GM23338 (cell line): ENCODE measurements at regions not wholly inside any gene's neighbourhood (a gene's known extent, or its start where the extent isn't known, plus 50 kb on each side); places are given as distances from the start of the nearest gene placed in this dataset.

Experiments
- ATAC-seq: fragments of 200-7000 bp; cut with Tn5 transposase; 3 replicates; pipeline ENCODE4 v1.9.1; 2020
- DNase-seq: peaks from one replicate; pipeline ENCODE4 v3.0.0-alpha.2; 2015; ENCODE audit warnings: low spot score
- H2AFZ ChIP-seq: fragments of 200-600 bp; sonication (generic); 2 replicates; pipeline ENCODE4 v1.8.0; 2016; ENCODE audit warnings: antibody characterized with exemption, mild to moderate bottlenecking, moderate library complexity
- H3F3A ChIP-seq: fragments of 200-600 bp; sonication (generic); replicated peaks from 2 replicates; pipeline ENCODE4 v1.8.0; 2017; ENCODE audit warnings: antibody characterized with exemption, mixed run types, low read depth
- H3K27ac ChIP-seq: fragments of 200-600 bp; sonication (generic); 2 replicates; pipeline ENCODE4 v1.6.1; 2016; ENCODE audit warnings: low read depth
- H3K27me3 ChIP-seq: fragments of 200-600 bp; sonication (generic); 2 replicates; pipeline ENCODE4 v1.8.0; 2016; ENCODE audit warnings: mild to moderate bottlenecking, mixed run types, moderate library complexity; ENCODE audit not compliant: insufficient read depth
- H3K36me3 ChIP-seq: fragments of 200-600 bp; sonication (generic); 2 replicates; pipeline ENCODE4 v1.8.0; 2016; ENCODE audit warnings: mild to moderate bottlenecking; ENCODE audit not compliant: insufficient read depth
- H3K4me1 ChIP-seq: fragments of 200-600 bp; sonication (generic); 2 replicates; pipeline ENCODE4 v1.8.0; 2016; ENCODE audit warnings: mild to moderate bottlenecking, moderate library complexity; ENCODE audit not compliant: insufficient read depth
- H3K4me2 ChIP-seq: fragments of 200-600 bp; sonication (generic); 2 replicates; pipeline ENCODE4 v1.7.1; 2017; ENCODE audit warnings: mixed run types
- H3K4me3 ChIP-seq: fragments of 200-600 bp; sonication (generic); 2 replicates; pipeline ENCODE4 v1.6.1; 2016; ENCODE audit warnings: mixed run types
- H3K79me2 ChIP-seq: fragments of 200-600 bp; sonication (generic); replicated peaks from 2 replicates; pipeline ENCODE4 v1.8.0; 2017; ENCODE audit warnings: mild to moderate bottlenecking; ENCODE audit not compliant: insufficient read depth
- H3K9me2 ChIP-seq: fragments of 200-600 bp; sonication (generic); 2 replicates; pipeline ENCODE4 v1.8.0; 2017; ENCODE audit not compliant: insufficient read depth
- H4K20me1 ChIP-seq: fragments of 200-600 bp; sonication (generic); replicated peaks from 2 replicates; pipeline ENCODE4 v1.8.0; 2017; ENCODE audit warnings: mild to moderate bottlenecking; ENCODE audit not compliant: insufficient read depth
- H3K27ac Mint-ChIP-seq: 2 replicates; pipeline ENCODE4 v1.8.0; 2020; ENCODE audit warnings: inconsistent platforms, mild to moderate bottlenecking, moderate library complexity, mixed read lengths
- H3K27me3 Mint-ChIP-seq: 3 replicates; pipeline ENCODE4 v1.8.0; 2022; ENCODE audit warnings: low read depth, mild to moderate bottlenecking, moderate library complexity, mixed read lengths, inconsistent platforms; ENCODE audit not compliant: insufficient read depth, poor library complexity
- H3K36me3 Mint-ChIP-seq: 3 replicates; pipeline ENCODE4 v1.8.0; 2021; ENCODE audit warnings: low read depth, mild to moderate bottlenecking, inconsistent platforms, moderate library complexity, mixed read lengths
- H3K4me1 Mint-ChIP-seq: 3 replicates; pipeline ENCODE4 v1.8.0; 2020; ENCODE audit warnings: mild to moderate bottlenecking, inconsistent platforms, mixed read lengths
- H3K4me3 Mint-ChIP-seq: 3 replicates; pipeline ENCODE4 v1.8.0; 2021; ENCODE audit warnings: moderate library complexity, mild to moderate bottlenecking, inconsistent platforms, mixed read lengths
- H3K9me3 Mint-ChIP-seq: 3 replicates; pipeline ENCODE4 v1.8.0; 2020; ENCODE audit warnings: moderate library complexity, mild to moderate bottlenecking, inconsistent platforms, mixed read lengths
- POLR2AphosphoS5 ChIP-seq: IDR thresholded peaks from 2 replicates; pipeline ENCODE4 v1.6.1; 2016; ENCODE audit warnings: antibody characterized with exemption, low read depth
- STAT1 ChIP-seq: IDR thresholded peaks from one replicate; pipeline ENCODE4 v1.6.1; 2016; ENCODE audit warnings: antibody characterized with exemption; ENCODE audit not compliant: unreplicated experiment
- TF ChIP-seq, protein P1 (sequence below): IDR thresholded peaks from one replicate; pipeline ENCODE4 v1.6.1; 2018; ENCODE audit warnings: antibody characterized with exemption; ENCODE audit not compliant: unreplicated experiment
- TF ChIP-seq, protein P2 (sequence below): IDR thresholded peaks from 2 replicates; pipeline ENCODE4 v1.6.1; 2016; ENCODE audit warnings: antibody characterized with exemption
- TF ChIP-seq, protein P3 (sequence below): fragments of 250-450 bp; sonication (Bioruptor Pico); IDR thresholded peaks from 2 replicates; pipeline ENCODE4 v1.5.0; 2020; ENCODE audit warnings: mild to moderate bottlenecking, moderate library complexity

DNA sequence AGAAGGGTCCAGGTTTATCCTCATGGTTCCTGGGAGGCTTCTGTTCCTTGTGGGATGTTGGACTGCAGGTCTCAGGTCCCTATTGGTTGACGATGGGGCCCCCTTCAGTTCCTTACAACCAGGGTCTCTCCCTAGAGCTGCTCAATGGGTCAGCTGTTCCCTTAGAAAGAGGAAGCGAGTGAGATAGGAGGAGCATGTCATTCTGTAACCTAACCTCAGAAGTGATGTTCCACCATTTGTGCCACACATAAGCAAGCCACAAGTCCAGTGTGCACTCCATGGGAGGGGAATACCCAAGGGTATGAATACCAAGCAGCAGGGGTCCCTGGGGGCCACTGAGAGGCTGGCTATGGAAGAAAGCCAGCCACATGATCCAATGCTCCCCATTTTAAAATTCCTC, 192.7 kb downstream of the GATA3 start:
- TF ChIP-seq POLR2AphosphoS5 (no peak), STAT1 (no peak)
- TF ChIP-seq, protein P1, sequence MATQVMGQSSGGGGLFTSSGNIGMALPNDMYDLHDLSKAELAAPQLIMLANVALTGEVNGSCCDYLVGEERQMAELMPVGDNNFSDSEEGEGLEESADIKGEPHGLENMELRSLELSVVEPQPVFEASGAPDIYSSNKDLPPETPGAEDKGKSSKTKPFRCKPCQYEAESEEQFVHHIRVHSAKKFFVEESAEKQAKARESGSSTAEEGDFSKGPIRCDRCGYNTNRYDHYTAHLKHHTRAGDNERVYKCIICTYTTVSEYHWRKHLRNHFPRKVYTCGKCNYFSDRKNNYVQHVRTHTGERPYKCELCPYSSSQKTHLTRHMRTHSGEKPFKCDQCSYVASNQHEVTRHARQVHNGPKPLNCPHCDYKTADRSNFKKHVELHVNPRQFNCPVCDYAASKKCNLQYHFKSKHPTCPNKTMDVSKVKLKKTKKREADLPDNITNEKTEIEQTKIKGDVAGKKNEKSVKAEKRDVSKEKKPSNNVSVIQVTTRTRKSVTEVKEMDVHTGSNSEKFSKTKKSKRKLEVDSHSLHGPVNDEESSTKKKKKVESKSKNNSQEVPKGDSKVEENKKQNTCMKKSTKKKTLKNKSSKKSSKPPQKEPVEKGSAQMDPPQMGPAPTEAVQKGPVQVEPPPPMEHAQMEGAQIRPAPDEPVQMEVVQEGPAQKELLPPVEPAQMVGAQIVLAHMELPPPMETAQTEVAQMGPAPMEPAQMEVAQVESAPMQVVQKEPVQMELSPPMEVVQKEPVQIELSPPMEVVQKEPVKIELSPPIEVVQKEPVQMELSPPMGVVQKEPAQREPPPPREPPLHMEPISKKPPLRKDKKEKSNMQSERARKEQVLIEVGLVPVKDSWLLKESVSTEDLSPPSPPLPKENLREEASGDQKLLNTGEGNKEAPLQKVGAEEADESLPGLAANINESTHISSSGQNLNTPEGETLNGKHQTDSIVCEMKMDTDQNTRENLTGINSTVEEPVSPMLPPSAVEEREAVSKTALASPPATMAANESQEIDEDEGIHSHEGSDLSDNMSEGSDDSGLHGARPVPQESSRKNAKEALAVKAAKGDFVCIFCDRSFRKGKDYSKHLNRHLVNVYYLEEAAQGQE, result no peak
- TF ChIP-seq, protein P2, sequence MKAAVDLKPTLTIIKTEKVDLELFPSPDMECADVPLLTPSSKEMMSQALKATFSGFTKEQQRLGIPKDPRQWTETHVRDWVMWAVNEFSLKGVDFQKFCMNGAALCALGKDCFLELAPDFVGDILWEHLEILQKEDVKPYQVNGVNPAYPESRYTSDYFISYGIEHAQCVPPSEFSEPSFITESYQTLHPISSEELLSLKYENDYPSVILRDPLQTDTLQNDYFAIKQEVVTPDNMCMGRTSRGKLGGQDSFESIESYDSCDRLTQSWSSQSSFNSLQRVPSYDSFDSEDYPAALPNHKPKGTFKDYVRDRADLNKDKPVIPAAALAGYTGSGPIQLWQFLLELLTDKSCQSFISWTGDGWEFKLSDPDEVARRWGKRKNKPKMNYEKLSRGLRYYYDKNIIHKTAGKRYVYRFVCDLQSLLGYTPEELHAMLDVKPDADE, result no peak
- TF ChIP-seq, protein P3, sequence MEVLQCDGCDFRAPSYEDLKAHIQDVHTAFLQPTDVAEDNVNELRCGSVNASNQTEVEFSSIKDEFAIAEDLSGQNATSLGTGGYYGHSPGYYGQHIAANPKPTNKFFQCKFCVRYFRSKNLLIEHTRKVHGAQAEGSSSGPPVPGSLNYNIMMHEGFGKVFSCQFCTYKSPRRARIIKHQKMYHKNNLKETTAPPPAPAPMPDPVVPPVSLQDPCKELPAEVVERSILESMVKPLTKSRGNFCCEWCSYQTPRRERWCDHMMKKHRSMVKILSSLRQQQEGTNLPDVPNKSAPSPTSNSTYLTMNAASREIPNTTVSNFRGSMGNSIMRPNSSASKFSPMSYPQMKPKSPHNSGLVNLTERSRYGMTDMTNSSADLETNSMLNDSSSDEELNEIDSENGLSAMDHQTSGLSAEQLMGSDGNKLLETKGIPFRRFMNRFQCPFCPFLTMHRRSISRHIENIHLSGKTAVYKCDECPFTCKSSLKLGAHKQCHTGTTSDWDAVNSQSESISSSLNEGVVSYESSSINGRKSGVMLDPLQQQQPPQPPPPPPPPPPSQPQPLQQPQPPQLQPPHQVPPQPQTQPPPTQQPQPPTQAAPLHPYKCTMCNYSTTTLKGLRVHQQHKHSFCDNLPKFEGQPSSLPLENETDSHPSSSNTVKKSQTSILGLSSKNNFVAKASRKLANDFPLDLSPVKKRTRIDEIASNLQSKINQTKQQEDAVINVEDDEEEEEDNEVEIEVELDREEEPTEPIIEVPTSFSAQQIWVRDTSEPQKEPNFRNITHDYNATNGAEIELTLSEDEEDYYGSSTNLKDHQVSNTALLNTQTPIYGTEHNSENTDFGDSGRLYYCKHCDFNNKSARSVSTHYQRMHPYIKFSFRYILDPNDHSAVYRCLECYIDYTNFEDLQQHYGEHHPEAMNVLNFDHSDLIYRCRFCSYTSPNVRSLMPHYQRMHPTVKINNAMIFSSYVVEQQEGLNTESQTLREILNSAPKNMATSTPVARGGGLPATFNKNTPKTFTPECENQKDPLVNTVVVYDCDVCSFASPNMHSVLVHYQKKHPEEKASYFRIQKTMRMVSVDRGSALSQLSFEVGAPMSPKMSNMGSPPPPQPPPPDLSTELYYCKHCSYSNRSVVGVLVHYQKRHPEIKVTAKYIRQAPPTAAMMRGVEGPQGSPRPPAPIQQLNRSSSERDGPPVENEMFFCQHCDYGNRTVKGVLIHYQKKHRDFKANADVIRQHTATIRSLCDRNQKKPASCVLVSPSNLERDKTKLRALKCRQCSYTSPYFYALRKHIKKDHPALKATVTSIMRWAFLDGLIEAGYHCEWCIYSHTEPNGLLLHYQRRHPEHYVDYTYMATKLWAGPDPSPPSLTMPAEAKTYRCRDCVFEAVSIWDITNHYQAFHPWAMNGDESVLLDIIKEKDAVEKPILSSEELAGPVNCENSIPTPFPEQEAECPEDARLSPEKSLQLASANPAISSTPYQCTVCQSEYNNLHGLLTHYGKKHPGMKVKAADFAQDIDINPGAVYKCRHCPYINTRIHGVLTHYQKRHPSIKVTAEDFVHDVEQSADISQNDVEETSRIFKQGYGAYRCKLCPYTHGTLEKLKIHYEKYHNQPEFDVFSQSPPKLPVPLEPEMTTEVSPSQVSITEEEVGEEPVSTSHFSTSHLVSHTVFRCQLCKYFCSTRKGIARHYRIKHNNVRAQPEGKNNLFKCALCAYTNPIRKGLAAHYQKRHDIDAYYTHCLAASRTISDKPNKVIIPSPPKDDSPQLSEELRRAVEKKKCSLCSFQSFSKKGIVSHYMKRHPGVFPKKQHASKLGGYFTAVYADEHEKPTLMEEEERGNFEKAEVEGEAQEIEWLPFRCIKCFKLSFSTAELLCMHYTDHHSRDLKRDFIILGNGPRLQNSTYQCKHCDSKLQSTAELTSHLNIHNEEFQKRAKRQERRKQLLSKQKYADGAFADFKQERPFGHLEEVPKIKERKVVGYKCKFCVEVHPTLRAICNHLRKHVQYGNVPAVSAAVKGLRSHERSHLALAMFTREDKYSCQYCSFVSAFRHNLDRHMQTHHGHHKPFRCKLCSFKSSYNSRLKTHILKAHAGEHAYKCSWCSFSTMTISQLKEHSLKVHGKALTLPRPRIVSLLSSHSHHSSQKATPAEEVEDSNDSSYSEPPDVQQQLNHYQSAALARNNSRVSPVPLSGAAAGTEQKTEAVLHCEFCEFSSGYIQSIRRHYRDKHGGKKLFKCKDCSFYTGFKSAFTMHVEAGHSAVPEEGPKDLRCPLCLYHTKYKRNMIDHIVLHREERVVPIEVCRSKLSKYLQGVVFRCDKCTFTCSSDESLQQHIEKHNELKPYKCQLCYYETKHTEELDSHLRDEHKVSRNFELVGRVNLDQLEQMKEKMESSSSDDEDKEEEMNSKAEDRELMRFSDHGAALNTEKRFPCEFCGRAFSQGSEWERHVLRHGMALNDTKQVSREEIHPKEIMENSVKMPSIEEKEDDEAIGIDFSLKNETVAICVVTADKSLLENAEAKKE (CRISPR knock-in tag), result no peak
- Mint-ChIP-seq H3K4me3 (no peak overlapping the region), H3K9me3 (peaks cover 3% of the 10 kb centered on the region; the same call in 1 of the 3 replicates), H3K27ac (no peak overlapping the region), H3K4me1 (no peaks in the 10 kb centered on the region), H3K27me3 (no peaks in the 10 kb centered on the region), H3K36me3 (no peaks in the 10 kb centered on the region)
- H3K36me3 ChIP-seq, result no peaks in the 10 kb centered on the region
- H3K27ac ChIP-seq, result no peak overlapping the region
- no peak overlapping the region for H3K4me2 ChIP-seq
- H4K20me1 ChIP-seq, result no peaks in the 10 kb centered on the region
- no peaks in the 10 kb centered on the region for H3F3A ChIP-seq
- DNase-seq, result no peak
- H3K79me2 ChIP-seq, result no peaks in the 10 kb centered on the region
- H3K4me3 ChIP-seq, result no peak overlapping the region
- peaks cover 8% of the 10 kb centered on the region for H3K9me2 ChIP-seq
- ATAC-seq, result no peak
- H3K4me1 ChIP-seq, result no peaks in the 10 kb centered on the region
- H3K27me3 ChIP-seq, result no peaks in the 10 kb centered on the region
- H2AFZ ChIP-seq, result no peak overlapping the region
